Panc1 (cell line): ENCODE measurements at regions not wholly inside any gene's neighbourhood (a gene's known extent, or its start where the extent isn't known, plus 50 kb on each side); places are given as distances from the start of the nearest gene placed in this dataset.
"Not testable (repeated sequence)": the region's sequence is repeated elsewhere in the genome, so short reads cannot be mapped to it uniquely, and the experiment has no call there.

Source experiments
- ATAC-seq: fragments of 200-7000 bp; cut with Tn5 transposase; 2 replicates; pipeline ENCODE4 v1.9.1; 2020; ENCODE audit warnings: mild to moderate bottlenecking, moderate library complexity
- BruUV-seq: library from RNA; stranded (reverse); fragments of 400-500 nt; replicated peaks from 2 replicates; lab custom pipeline; 2021; lab: Mats Ljungman, UMichigan
- CTCF ChIA-PET: fragments of 300-600 bp; sonication (Branson Sonifier 250); formaldehyde crosslinking; loops from one replicate; lab custom pipeline; 2022; ENCODE audit warnings: antibody characterized with exemption; lab: Charles Lee
- POLR2A ChIA-PET: fragments of 300-600 bp; sonication (Branson Sonifier 250); formaldehyde crosslinking; loops from one replicate; lab custom pipeline; 2022; ENCODE audit warnings: antibody characterized with exemption; lab: Charles Lee
- DNase-seq: peaks from one replicate; pipeline ENCODE4 v3.0.0-alpha.2; 2010; ENCODE audit warnings: low read depth, low spot score
- H3K27ac ChIP-seq: 2 replicates; pipeline ENCODE4 v1.5.1; 2011; ENCODE audit warnings: mild to moderate bottlenecking, low read length, inconsistent platforms
- H3K27me3 ChIP-seq: fragments of 200-500 bp; sonication (Bioruptor generic); 2 replicates; pipeline ENCODE4 v1.6.0; 2014; ENCODE audit warnings: low read length, inconsistent platforms; ENCODE audit not compliant: control insufficient read depth, insufficient read depth
- H3K36me3 ChIP-seq: fragments of 200-500 bp; sonication (Bioruptor generic); 2 replicates; pipeline ENCODE4 v1.5.1; 2014; ENCODE audit warnings: inconsistent platforms, mild to moderate bottlenecking, low read length, moderate library complexity; ENCODE audit not compliant: control insufficient read depth, insufficient read depth
- H3K4me1 ChIP-seq: 2 replicates; pipeline ENCODE4 v1.5.1; 2011; ENCODE audit warnings: inconsistent platforms, mild to moderate bottlenecking, low read length, moderate library complexity; ENCODE audit not compliant: control insufficient read depth, insufficient read depth
- H3K4me3 ChIP-seq, 2 experiments: 2 replicates each; pipeline ENCODE4 v1.5.1; 2011 to 2012; ENCODE audit warnings: low read depth in 2 of 2, low read length in 2 of 2, mild to moderate bottlenecking in 2 of 2, inconsistent platforms in 1 of 2, moderate library complexity in 1 of 2
- H3K9me3 ChIP-seq: fragments of 200-500 bp; sonication (Bioruptor generic); 2 replicates; pipeline ENCODE4 v1.5.1; 2014; ENCODE audit warnings: low read depth, mild to moderate bottlenecking, inconsistent platforms, low read length, moderate library complexity; ENCODE audit not compliant: control insufficient read depth, insufficient read depth
- CTCF ChIP-seq: fragments of 450-650 bp; IDR thresholded peaks from 2 replicates; pipeline ENCODE4 v1.5.1; 2017; ENCODE audit warnings: mild to moderate bottlenecking
- POLR2AphosphoS5 ChIP-seq: IDR thresholded peaks from 2 replicates; pipeline ENCODE4 v1.6.1; 2012; ENCODE audit warnings: mild to moderate bottlenecking, low read depth, low read length, moderate library complexity
- REST ChIP-seq, 2 experiments: IDR thresholded peaks; 2 replicates each; pipeline ENCODE4 v1.6.1; 2011 to 2012; ENCODE audit warnings: low read depth in 2 of 2, control low read depth in 1 of 2, low read length in 1 of 2, mild to moderate bottlenecking in 1 of 2, moderate library complexity in 1 of 2; ENCODE audit not compliant: insufficient read depth in 1 of 2
- SIN3A ChIP-seq: IDR thresholded peaks from 2 replicates; pipeline ENCODE4 v1.6.1; 2012; ENCODE audit warnings: low read depth, mild to moderate bottlenecking, low read length, moderate library complexity, borderline replicate concordance; ENCODE audit not compliant: insufficient read depth
- in situ Hi-C: cut with HindIII; loops from 2 replicates; pipeline ENCODE4 v1.10.0; 2016; ENCODE audit warnings: low sequenced_read_pairs, low pct_unique_long_range_greater_than_20kb
- intact Hi-C: fragments of 100-400 bp; cut with micrococcal nuclease; formaldehyde crosslinking; loops from one replicate; pipeline ENCODE4 v1.10.0; 2022; ENCODE audit not compliant: unreplicated experiment

GRCh38 chr10:32190890-32191491 lies 134.8 kb upstream of the KIF5B start:
- Histone ChIP-seq H3K4me3 (no peak overlapping the region), H3K4me1 (no peaks in the 10 kb centered on the region), H3K36me3 (no peaks in the 10 kb centered on the region), H3K27me3 (no peaks in the 10 kb centered on the region), H3K9me3 (no peaks in the 10 kb centered on the region), H3K27ac (no peak overlapping the region)
- ChIA-PET POLR2A (interaction anchor here (0.6 kb wide), 1 partner anchor 325 kb away, joined by 3 read pairs; no protein-coding TSS in a partner anchor), CTCF (interaction anchor here (0.6 to 0.7 kb wide), 2 partner anchors 9 to 68 kb away, joined by 3 to 6 read pairs; no protein-coding TSS in a partner anchor)
- DNase-seq = no peak
- ATAC-seq = no peak; the same call in 1 of the 2 replicates
- TF ChIP-seq REST (IDR thresholded peaks at IDR 0.05; ENCODE audit: insufficient read depth in 1 of 2, low read depth in 2 of 2, low read length in 1 of 2) (no peak), CTCF (peak; percentile 63; the same call in 1 of the 2 replicates), SIN3A (no peak)
- no TSS peak for BruUV-seq
- in situ Hi-C loops = no loop called here
- intact Hi-C loops = loop anchor here (10.0 kb wide), 1 partner anchor 174 kb away; no protein-coding TSS in a partner anchor

- CTCF ChIA-PET = interaction anchor here (0.6 to 0.7 kb wide), 2 partner anchors 36 to 356 kb away, joined by 3 to 8 read pairs; no protein-coding TSS in a partner anchor
- ATAC-seq = no peak
- in situ Hi-C loops = no loop called here
Observed at GRCh38 chr10:32189400-32190084, 133.3 kb upstream of the KIF5B start.

GRCh38 chr10:32188601-32189000 lies 132.4 kb upstream of the KIF5B start:
- H3K27me3 ChIP-seq, POLR2A ChIA-PET, H3K36me3 ChIP-seq, ATAC-seq, in situ Hi-C loops, DNase-seq, intact Hi-C loops, H3K9me3 ChIP-seq, H3K4me3 ChIP-seq, H3K4me1 ChIP-seq, H3K27ac ChIP-seq, BruUV-seq: not testable (repeated sequence)
- CTCF ChIA-PET = interaction anchor here (0.7 kb wide), 1 partner anchor 355 kb away, joined by 8 read pairs; no protein-coding TSS in a partner anchor

More at GRCh38 chr10:32189400-32190084, 133.3 kb upstream of the KIF5B start:
- POLR2A ChIA-PET = no interaction called here
- no peak for DNase-seq
- Histone ChIP-seq H3K4me3 (no peak overlapping the region), H3K4me1 (no peaks in the 10 kb centered on the region), H3K27me3 (no peaks in the 10 kb centered on the region), H3K27ac (no peak overlapping the region), H3K36me3 (no peaks in the 10 kb centered on the region), H3K9me3 (no peaks in the 10 kb centered on the region)
- intact Hi-C loops = loop anchor here (10.0 kb wide), 1 partner anchor 175 kb away; no protein-coding TSS in a partner anchor
- TF ChIP-seq POLR2AphosphoS5 (no peak), SIN3A (no peak), CTCF (no peak)
- BruUV-seq = no TSS peak
